ENCODE measurements at regions not wholly inside any gene's neighbourhood (a gene's known extent, or its start where the extent isn't known, plus 50 kb on each side); places are given as distances from the start of the nearest gene placed in this dataset.

DNA sequence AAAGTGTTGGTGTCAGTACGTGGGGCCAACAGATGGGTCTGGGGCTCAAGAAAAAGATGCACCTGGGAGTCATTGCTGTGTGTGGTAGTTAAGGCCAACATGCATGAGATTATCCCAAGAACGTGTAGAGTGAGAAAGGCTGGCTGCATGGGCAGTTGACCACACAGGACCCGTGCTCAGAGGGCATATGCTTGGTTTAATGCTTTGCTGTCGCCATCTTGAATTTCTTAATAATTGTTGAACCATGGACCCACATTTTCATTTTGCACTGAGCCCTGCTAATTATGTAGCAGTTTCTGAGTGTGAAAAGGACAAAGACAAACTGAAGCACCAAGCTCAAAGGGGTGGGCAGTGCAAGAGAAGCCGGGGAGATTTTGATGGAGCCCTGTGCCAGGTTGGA lies 148.1 kb downstream of the CYP26B1 start:
- in situ Hi-C loops (cut with HindIII; ENCODE audit: extremely low pct_ligation_motif_present, low pct_unique_long_range_greater_than_20kb) (no loop called here), intact Hi-C loops (cut with micrococcal nuclease; ENCODE audit: unreplicated experiment) (loop anchor here (5.0 kb wide), 1 partner anchor 197 kb away; no protein-coding TSS in a partner anchor)
- no peak overlapping the region for H3K4me2 ChIP-seq (ENCODE audit: low read depth, low read length)
- no peak for ATAC-seq
- H4K20me1 ChIP-seq (ENCODE audit: insufficient read depth, low read length), result no peaks in the 10 kb centered on the region
- H3K9me3 ChIP-seq (ENCODE audit: low read length), result no peaks in the 10 kb centered on the region
- WGBS (ENCODE audit: low lambda C conversion rate), result 15% methylated on average over 5 of the region's 5 CpGs
- no peaks in the 10 kb centered on the region for H3K79me2 ChIP-seq (ENCODE audit: insufficient read depth, low read length)
- H3K27ac ChIP-seq (ENCODE audit: extremely low read length, insufficient read depth, low read length), result no peak overlapping the region
- no peak overlapping the region for H3K9ac ChIP-seq (ENCODE audit: insufficient read depth, low read depth, low read length)
- DNase-seq (ENCODE audit: low spot score), result no peak
- POLR2A ChIA-PET, result no interaction called here
- FAIRE-seq, result no peak
- H3K4me1 ChIP-seq (ENCODE audit: insufficient read depth, low read length), result no peaks in the 10 kb centered on the region
- CTCF ChIA-PET (ENCODE audit: low intra/inter-chr PET ratio, low total read pairs), result no interaction called here
- no peaks in the 10 kb centered on the region for H3K36me3 ChIP-seq (replicated peaks in 1 of 2; ENCODE audit: control insufficient read depth in 1 of 2, insufficient read depth in 2 of 2, low read length in 2 of 2)
- H3K27me3 ChIP-seq (ENCODE audit: control insufficient read depth in 1 of 2, insufficient read depth in 2 of 2, low read length in 2 of 2), result peaks cover 0 to 40% of the 10 kb centered on the region in 2 experiments; a peak in 4 of 5 replicates
- H3K4me3 ChIP-seq (replicated peaks in 1 of 3; ENCODE audit: insufficient read depth in 1 of 3, low read depth in 2 of 3, low read length in 3 of 3), result no peak overlapping the region
- no peak overlapping the region for H2AFZ ChIP-seq (ENCODE audit: low read length)
- BruUV-seq (replicated peaks), result no TSS peak
- TF ChIP-seq SMAD9 (CRISPR knock-in tag; IDR thresholded peaks at IDR 0.05) (no peak), SATB2 (CRISPR knock-in tag; IDR thresholded peaks at IDR 0.05) (no peak), ZKSCAN8 (CRISPR knock-in tag; IDR thresholded peaks at IDR 0.05; ENCODE audit: borderline replicate concordance) (no peak), ZSCAN29 (CRISPR knock-in tag; conservative IDR thresholded peaks at IDR 0.05) (no peak), BRD4 (CRISPR knock-in tag; IDR thresholded peaks at IDR 0.05) (no peak), POGZ (CRISPR knock-in tag; IDR thresholded peaks at IDR 0.05) (no peak), MED1 (CRISPR knock-in tag; IDR thresholded peaks at IDR 0.05) (no peak), IRX3 (CRISPR knock-in tag; IDR thresholded peaks at IDR 0.05; ENCODE audit: borderline replicate concordance, low read depth) (no peak), ATM (IDR thresholded peaks at IDR 0.05; ENCODE audit: borderline replicate concordance) (no peak), HINFP (CRISPR knock-in tag; IDR thresholded peaks at IDR 0.05; ENCODE audit: low read depth) (no peak), HMG20B (CRISPR knock-in tag; conservative IDR thresholded peaks at IDR 0.05) (no peak), NPAS2 (CRISPR knock-in tag; IDR thresholded peaks at IDR 0.05; ENCODE audit: borderline replicate concordance) (no peak), MZF1 (CRISPR knock-in tag; IDR thresholded peaks at IDR 0.05; ENCODE audit: borderline replicate concordance) (no peak), FIP1L1 (IDR thresholded peaks at IDR 0.05; ENCODE audit: borderline replicate concordance, insufficient read depth, low read depth, low read length) (no peak), TSC22D2 (CRISPR knock-in tag; IDR thresholded peaks at IDR 0.05; ENCODE audit: borderline replicate concordance) (no peak)
- TF ChIP-seq, protein P1, sequence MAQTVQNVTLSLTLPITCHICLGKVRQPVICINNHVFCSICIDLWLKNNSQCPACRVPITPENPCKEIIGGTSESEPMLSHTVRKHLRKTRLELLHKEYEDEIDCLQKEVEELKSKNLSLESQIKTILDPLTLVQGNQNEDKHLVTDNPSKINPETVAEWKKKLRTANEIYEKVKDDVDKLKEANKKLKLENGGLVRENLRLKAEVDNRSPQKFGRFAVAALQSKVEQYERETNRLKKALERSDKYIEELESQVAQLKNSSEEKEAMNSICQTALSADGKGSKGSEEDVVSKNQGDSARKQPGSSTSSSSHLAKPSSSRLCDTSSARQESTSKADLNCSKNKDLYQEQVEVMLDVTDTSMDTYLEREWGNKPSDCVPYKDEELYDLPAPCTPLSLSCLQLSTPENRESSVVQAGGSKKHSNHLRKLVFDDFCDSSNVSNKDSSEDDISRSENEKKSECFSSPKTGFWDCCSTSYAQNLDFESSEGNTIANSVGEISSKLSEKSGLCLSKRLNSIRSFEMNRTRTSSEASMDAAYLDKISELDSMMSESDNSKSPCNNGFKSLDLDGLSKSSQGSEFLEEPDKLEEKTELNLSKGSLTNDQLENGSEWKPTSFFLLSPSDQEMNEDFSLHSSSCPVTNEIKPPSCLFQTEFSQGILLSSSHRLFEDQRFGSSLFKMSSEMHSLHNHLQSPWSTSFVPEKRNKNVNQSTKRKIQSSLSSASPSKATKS (CRISPR knock-in tag; IDR thresholded peaks at IDR 0.05), result no peak
- TF ChIP-seq, protein P2, sequence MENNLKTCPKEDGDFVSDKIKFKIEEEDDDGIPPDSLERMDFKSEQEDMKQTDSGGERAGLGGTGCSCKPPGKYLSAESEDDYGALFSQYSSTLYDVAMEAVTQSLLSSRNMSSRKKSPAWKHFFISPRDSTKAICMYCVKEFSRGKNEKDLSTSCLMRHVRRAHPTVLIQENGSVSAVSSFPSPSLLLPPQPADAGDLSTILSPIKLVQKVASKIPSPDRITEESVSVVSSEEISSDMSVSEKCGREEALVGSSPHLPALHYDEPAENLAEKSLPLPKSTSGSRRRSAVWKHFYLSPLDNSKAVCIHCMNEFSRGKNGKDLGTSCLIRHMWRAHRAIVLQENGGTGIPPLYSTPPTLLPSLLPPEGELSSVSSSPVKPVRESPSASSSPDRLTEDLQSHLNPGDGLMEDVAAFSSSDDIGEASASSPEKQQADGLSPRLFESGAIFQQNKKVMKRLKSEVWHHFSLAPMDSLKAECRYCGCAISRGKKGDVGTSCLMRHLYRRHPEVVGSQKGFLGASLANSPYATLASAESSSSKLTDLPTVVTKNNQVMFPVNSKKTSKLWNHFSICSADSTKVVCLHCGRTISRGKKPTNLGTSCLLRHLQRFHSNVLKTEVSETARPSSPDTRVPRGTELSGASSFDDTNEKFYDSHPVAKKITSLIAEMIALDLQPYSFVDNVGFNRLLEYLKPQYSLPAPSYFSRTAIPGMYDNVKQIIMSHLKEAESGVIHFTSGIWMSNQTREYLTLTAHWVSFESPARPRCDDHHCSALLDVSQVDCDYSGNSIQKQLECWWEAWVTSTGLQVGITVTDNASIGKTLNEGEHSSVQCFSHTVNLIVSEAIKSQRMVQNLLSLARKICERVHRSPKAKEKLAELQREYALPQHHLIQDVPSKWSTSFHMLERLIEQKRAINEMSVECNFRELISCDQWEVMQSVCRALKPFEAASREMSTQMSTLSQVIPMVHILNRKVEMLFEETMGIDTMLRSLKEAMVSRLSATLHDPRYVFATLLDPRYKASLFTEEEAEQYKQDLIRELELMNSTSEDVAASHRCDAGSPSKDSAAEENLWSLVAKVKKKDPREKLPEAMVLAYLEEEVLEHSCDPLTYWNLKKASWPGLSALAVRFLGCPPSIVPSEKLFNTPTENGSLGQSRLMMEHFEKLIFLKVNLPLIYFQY (CRISPR knock-in tag; IDR thresholded peaks at IDR 0.05; ENCODE audit: borderline replicate concordance), result no peak

Measured in HepG2 (cell line).